ENCODE measurements at regions not wholly inside any gene's neighbourhood (a gene's known extent, or its start where the extent isn't known, plus 50 kb on each side); places are given as distances from the start of the nearest gene placed in this dataset.
"Not testable (repeated sequence)": the region's sequence is repeated elsewhere in the genome, so short reads cannot be mapped to it uniquely, and the experiment has no call there.

DNA sequence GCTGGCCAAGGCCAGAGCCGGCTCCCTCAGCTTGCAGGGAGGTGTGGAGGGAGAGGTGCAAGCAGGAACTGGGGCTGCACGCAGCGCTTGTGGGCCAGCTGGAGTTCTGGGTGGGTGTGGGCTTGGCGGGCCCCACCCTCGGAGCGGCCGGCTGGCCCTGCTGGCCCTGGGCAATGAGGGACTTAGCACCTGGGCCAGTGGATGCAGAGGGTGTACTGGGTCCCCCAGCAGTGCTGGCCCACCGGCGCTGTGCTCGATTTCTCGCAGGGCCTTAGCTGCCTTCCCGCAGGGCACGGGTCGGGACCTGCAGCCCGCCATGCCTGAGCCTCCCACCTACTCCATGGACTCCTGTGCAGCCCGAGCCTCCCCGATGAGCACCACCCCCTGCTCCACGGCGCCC, 115.6 kb upstream of the MARK1 start:
- DNase-seq (ENCODE audit: low spot score) = not testable (repeated sequence)

- no peak for DNase-seq (ENCODE audit: low spot score)
Measured at GRCh38 chr1:220410611-220411010, 117.3 kb upstream of the MARK1 start.

DNA sequence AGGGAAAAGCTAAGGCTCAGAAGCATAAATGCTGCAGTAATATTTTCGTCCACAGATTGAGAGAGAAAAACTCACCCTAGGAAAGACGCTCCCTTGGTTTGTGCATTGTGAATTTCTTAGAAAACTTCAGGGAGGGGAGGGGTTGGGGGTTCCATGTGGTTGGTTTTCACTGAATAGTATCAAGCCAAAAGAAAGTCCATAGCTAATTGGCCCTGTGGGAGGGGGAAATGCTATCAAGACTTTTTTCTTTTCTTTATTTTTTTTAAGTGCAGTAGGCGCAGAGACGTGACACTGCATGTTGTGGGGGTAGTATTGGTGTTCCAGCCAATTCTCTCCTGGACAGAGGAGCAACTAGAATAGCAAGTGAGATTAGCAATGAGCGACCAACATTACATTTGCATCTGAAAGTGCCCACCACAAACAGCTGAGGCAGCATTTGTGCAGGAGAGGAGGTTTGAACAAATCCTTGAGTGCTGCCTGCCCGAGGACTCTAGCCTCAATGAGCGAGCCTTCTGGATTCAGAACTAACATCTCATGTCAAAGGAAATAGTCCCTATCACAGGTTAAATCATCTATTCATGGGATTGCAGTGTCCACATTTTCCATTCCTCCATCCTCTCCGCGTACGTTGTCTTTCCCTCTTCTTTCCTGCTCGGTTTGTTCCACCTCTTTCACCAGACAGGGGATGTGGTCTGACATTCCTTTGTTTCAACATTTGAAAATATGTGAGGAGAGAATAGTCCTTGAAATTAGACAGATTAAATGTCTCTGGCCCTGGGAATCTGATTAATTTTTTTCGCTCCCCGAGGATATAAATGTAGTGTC, 118.0 kb upstream of the MARK1 start:
- peak; percentile 24 for DNase-seq (ENCODE audit: low spot score)

- DNase-seq (ENCODE audit: low spot score) = no peak
Measured at GRCh38 chr1:220407191-220407590, 120.7 kb upstream of the MARK1 start.

DNA sequence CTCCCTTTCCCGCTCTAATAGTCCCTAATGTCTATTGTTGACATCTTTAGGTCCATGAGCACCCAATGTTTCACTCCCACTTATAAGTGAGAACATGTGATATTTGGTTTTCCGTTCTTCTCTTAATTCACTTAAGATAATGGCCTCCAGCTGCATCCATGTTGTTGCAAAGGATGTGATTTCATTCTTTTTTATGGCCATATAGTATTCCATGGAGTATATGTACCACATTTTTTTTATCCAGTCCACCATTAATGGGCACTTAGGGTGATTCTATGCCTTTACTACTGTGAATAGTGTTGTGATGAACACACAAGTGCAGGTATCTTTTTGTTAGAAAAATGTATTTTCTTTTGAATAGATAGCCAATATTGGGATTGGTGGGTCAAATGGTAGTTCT, 126.0 kb upstream of the RAB3GAP2 start:
- no peak for DNase-seq (ENCODE audit: low spot score)

- DNase-seq (ENCODE audit: low spot score) = no peak
Measured at GRCh38 chr1:220391491-220391890, 119.2 kb upstream of the RAB3GAP2 start.

- no peak for DNase-seq (ENCODE audit: low spot score)
Measured at GRCh38 chr1:220389634-220390033, 117.4 kb upstream of the RAB3GAP2 start.

DNA sequence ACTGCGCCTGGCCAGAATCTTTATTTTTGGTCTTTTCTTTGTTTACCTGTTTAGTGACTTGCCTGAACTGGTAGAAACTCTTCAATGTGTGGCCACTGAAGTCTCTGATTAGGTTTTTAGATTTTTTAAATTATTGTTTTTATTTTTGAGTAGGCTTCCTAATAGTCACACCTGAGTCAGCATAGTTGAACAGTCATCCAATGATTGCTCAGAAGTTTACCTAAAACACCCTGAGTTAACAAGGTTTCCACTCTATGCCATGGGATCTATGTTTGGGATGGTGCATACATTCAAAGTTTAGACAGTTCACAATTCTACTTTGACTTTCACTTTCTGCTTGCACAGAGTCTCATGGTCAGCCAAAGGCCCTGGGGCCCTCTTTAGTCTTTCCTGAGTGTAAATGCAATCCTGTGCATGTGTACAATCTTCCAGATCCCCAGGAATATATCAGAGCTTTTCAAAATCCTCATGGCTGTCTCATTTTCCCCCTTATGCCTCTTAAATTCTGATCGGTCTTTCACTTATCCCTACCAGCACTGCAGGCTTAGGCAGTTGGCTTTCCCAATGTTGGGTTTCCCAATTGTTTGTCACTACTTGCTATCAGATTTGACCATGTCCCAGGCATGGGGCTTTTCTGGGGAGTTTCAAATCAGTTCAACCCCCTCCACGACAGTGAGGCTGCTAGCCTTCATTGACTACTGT, 114.4 kb upstream of the RAB3GAP2 start:
- no peak for DNase-seq (ENCODE audit: low spot score)

- no peak for DNase-seq (ENCODE audit: low spot score)
Measured at GRCh38 chr1:220385158-220385557, 112.9 kb upstream of the RAB3GAP2 start.

DNA sequence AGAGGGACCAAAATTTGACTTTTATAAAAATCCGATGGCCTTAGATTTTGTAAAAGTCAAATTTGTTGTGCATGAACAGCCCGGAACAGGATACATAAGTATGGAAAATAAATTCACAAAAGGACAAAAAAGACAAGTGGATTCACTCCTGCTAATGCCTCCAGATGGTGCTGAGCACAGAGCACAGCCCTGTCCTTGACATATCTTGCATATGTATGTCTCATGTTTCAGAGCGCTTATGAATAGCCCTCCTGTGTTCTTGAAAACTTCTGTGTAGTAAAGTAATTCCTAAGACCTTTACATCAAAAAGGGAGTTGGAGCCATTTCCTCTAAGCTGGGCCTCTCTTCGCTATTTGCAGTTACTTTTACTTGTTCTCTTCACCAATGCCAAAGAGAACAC, 110.7 kb upstream of the RAB3GAP2 start:
- no peak for DNase-seq (ENCODE audit: low spot score)

DNA sequence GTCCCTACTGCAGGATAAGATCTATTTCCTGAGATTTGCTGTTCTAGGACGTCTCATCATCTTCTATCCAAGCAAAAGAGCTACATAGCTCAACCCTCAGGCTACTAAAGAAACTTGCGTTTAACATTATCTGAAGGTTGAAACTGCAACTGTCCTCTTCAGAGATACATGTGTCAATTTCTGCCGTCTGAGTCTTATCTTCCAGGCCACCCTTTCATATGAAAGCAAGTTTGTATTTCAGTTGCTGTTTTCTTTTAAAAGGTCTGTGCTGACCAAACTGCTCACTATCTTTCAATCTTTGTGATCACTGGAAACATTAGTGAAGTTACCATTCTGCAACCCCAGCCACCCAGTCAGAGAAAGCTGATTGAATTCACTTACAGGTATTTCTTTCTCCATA, 108.6 kb upstream of the RAB3GAP2 start:
- no peak for DNase-seq (ENCODE audit: low spot score)

DNA sequence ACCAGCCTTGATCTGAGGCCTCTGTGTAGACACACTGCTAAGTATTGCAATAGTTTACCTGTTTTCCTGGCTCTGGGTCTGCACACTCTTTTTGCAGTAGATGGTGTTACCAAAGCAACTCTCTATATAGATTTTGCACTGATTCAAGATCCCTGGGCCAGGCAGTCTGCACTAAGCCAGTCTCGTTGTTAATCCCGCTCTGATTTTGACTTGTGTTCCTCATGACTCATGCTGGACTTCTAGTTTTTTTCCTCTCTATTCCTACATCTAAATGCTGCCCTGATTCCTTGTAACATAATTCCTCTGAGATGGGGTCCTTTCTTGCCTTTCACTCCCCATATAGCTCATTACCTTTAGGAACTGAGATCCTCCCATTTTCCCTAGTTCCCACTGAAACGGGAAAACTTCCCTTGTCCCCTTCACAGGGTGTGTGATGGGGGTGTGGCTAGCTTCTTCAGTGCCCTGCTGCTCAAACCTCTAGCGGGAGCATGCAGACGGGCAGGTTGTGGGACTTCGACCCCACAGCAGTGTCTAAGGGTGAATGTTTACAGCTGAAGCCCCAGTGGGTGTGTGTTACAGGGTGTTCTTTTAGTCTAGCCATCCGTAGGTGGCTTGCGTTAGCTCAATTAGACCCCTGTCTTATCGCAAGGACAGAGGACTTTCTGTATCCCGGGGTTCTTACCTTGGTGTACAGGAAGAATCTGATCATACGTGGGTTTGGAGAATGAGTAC, 106.5 kb upstream of the RAB3GAP2 start:
- DNase-seq (ENCODE audit: low spot score) = no peak

DNA sequence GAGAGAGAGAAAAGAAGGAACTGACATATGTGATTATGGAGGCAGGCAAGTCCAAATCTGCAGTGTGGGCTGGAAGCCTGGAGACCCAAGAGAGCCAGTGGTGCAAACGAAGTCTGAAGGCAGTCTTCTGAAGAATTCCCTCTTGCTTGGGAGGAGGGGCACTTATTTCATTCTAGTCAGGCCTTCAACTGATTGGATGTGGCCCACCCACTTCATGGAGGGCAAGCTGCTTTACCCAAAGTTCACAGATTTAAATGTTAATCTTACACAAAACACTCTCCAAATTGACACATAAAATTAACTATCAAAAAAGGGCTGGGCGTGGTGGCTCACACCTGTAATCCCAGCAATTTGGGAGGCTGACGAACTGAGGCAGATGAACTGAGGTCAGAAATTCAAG, 103.5 kb upstream of the RAB3GAP2 start:
- DNase-seq (ENCODE audit: low spot score) = no peak

- no peak for DNase-seq (ENCODE audit: low spot score)
Measured at GRCh38 chr1:220374449-220374848, 102.2 kb upstream of the RAB3GAP2 start.

DNA sequence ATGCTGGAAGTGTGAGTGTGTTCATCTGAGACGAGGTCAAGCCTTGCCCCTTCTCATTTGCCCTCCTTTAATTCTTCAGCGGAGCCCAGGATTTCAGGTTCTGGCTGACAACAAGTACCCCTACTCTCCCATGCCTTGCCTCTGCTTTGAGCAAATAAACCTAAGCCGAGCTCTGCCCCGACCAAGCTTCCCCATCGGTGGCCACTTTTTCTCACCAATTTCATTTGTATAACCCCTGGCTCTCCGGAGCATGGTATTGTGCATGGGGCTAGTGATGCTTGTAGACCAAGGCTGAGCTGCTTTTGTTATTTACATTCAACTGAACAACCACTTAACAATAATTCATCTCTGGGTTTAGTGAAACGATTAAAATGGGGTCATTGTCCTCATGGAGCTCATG, 100.2 kb upstream of the RAB3GAP2 start:
- DNase-seq (ENCODE audit: low spot score) = no peak

DNA sequence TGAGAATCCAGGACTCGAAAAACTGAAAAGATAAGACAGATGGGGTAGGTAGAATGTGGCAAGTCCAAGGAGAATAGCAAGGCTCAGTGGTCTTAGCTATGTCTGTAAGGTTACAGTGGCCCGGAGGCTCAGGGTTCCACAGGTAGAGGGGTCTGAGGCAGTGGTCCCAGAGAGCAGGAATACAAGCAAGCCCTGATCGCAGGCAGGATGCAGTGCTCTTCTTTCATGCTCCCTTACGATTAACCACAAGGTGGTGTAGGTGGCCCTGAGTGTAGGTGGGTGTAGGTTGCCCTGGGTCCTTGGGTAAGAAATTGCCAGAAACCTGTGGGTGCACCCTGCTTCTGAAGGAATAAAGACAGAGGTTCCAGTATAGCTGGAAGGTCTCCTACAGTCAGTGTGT, 99.1 kb upstream of the RAB3GAP2 start:
- DNase-seq (ENCODE audit: low spot score) = peak; percentile 42

DNA sequence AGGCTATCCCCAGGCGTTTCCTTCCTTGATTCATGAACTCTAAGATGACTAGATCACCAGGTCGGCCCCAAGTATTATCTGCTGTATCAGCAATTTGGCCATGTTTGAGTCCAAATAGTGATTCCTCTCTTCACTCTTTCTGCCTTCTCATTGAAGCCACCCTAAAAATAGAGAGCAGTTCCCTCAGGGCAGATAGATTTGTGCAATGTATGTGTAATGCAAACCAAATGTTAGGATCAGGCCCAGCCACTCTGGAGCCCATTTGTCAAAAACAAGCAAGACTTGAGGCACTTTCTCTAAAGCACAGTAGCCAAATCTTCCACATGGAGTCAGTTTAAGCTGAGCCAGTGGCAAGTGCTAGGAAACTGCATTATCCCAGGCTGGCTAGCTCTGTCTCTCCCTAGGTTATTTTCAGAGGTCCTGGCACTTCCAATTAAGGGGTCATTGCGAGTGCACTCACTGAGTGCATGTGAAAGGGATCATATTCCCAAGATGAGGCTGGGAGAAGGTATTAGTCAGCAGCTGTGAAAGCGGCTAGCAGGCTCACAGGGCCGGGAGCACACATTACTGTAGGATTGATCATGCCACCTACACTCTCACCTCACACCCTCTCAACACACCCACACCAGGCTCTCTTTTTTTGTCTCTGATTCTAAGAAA, 97.9 kb upstream of the RAB3GAP2 start:
- peak; percentile 15 for DNase-seq (ENCODE audit: low spot score)

- no peak for DNase-seq (ENCODE audit: low spot score)
Measured at GRCh38 chr1:220369511-220369910, 97.3 kb upstream of the RAB3GAP2 start.

DNA sequence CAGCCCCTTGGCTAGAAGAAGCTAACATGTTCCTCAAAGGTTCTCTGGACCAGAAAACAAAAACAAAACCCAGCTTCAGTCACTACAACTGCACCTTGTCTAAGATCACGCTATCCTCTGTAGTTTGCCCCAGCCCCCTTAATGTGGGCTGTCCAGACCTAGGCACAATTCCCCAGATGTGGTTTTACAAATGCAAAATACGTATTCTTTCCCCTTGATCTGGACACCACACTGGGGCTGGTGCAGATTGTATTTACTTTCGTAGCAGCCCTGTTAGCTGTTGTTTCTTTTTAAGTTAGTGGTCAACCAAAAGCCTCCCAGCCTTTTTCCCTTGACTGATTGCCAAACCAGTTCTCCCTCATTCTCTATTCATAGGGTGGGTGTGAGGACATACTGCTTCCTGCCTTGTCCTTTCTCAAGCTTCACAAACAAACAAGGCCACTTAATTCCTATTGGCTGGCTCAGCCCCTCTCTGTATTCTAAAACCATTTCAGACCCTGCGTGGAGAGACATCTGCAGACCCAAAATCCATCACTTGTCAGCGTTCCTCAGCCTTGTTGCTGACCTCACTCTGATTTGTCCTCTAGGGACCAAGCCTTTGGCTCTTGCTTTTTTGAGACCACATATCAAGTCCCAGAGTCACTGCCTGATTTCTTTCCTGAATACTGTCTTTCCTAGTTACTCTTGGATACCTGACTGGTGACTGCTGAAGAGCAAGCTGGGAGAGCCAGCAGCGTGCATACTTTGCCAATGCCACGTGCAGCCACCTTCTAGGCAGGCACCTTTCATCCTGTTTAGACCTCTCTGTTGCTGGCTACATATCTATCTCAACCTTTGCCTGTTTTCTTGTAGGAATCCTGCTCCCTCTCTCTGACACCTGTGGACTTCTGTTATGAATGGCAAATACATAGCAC, 96.4 kb upstream of the RAB3GAP2 start:
- DNase-seq (ENCODE audit: low spot score) = peak; percentile 33

GRCh38 chr1:220367833-220368232, 95.6 kb upstream of the RAB3GAP2 start:
- DNase-seq (ENCODE audit: low spot score) = no peak

DNA sequence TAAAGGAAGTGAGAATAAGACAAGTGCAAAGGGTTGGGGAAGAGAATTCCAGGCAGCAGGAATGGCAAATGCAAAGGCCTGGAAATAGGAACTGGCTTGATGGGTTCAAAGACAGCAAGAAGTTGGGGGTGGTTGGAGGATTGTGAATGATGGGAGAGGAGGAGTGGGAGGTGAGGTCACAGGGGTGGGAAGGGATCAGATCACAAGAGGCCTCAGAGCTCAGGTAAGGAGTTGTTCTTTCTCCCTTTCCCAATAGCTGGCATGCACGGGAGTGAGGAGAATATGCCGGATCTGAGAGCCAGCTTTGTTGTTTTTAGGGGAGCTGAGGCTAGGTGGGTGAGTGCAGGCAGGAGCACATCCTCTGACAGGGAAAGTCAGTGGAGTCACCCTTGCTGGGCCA, 94.0 kb upstream of the RAB3GAP2 start:
- no peak for DNase-seq (ENCODE audit: low spot score)
